A549 (cell line): ENCODE measurements at regions not wholly inside any gene's neighbourhood (a gene's known extent, or its start where the extent isn't known, plus 50 kb on each side); places are given as distances from the start of the nearest gene placed in this dataset.
A peak's percentile ranks its signal among the peaks of the same experiment; 100 is the strongest.

Experiments used
- ATAC-seq, 2 experiments: fragments of 200-7000 bp in 1 of 2; fragments of >200 bp in 1 of 2; cut with Nextera tagmentation in 1 of 2; cut with Tn5 transposase in 1 of 2; 3 replicates each; pipeline versions ENCODE4 v1.8.0 to v1.9.1; 2018 to 2020; ENCODE audit warnings: mild to moderate bottlenecking in 1 of 2, moderate library complexity in 1 of 2
- CTCF ChIA-PET: fragments of 300-600 bp; sonication (Branson Sonifier 250); formaldehyde crosslinking; extraction: SDS; loops from one replicate; lab custom pipeline; 2021; ENCODE audit warnings: antibody characterized with exemption, inconsistent platforms; lab: Yijun Ruan, JAX
- POLR2A ChIA-PET: fragments of 350-600 bp; formaldehyde crosslinking; extraction: SDS; loops from one replicate; lab custom pipeline; 2021; ENCODE audit warnings: antibody characterized with exemption, inconsistent platforms; lab: Yijun Ruan, JAX
- DNase-seq, 2 experiments: peaks; one replicate each; pipeline versions ENCODE4 v3.0.0 to v3.0.0-alpha.2; 2011 to 2016; ENCODE audit warnings: low read depth in 1 of 2, low spot score in 1 of 2
- FAIRE-seq: peaks from 2 replicates; lab custom pipeline; 2011; peaks lifted over from hg19 to GRCh38; lab: Jason Lieb, UNC
- H3K27ac ChIP-seq, 2 experiments: fragments of >200 bp; sonication (Bioruptor Twin); formaldehyde crosslinking; 3 replicates each; pipeline ENCODE4 v1.5.1; 2016 to 2017
- H3K4me1 ChIP-seq: fragments of >200 bp; sonication (Bioruptor Twin); formaldehyde crosslinking; 3 replicates; pipeline ENCODE4 v1.6.1; 2016
- H3K4me2 ChIP-seq: fragments of >200 bp; sonication (Bioruptor Twin); formaldehyde crosslinking; 3 replicates; pipeline ENCODE4 v1.6.1; 2016
- H3K4me3 ChIP-seq: fragments of >200 bp; sonication (Bioruptor Twin); formaldehyde crosslinking; 3 replicates; pipeline ENCODE4 v1.5.1; 2016
- H3K9me3 ChIP-seq: fragments of >200 bp; sonication (Bioruptor Twin); formaldehyde crosslinking; 3 replicates; pipeline ENCODE4 v1.6.1; 2016
- BHLHE40 ChIP-seq: IDR thresholded peaks from 2 replicates; pipeline ENCODE4 v1.6.1; 2012; ENCODE audit warnings: low read depth, low read length, inconsistent platforms
- CHD2 ChIP-seq: fragments of 150-350 bp; IDR thresholded peaks from 2 replicates; pipeline ENCODE4 v1.6.1; 2014; ENCODE audit warnings: low read length; ENCODE audit not compliant: partially characterized antibody
- ESRRA ChIP-seq: fragments of 150-350 bp; IDR thresholded peaks from 2 replicates; pipeline ENCODE4 v1.6.1; 2014; ENCODE audit warnings: mild to moderate bottlenecking, low read length, borderline replicate concordance
- FOSB ChIP-seq: fragments of 250-450 bp; sonication (Bioruptor Pico); IDR thresholded peaks from 2 replicates; pipeline ENCODE4 v1.5.0; 2020; ENCODE audit warnings: mild to moderate bottlenecking, moderate library complexity
- HOXB5 ChIP-seq: fragments of 250-450 bp; sonication (Bioruptor Pico); IDR thresholded peaks from 2 replicates; pipeline ENCODE4 v1.5.0; 2020; ENCODE audit warnings: mild to moderate bottlenecking, moderate library complexity
- JUNB ChIP-seq: fragments of >200 bp; sonication (Bioruptor Twin); formaldehyde crosslinking; IDR thresholded peaks from 2 replicates; pipeline ENCODE4 v1.6.1; 2016
- KDM5A ChIP-seq: fragments of 200-600 bp; sonication (generic); IDR thresholded peaks from 2 replicates; pipeline ENCODE4 v1.6.1; 2016; ENCODE audit warnings: antibody characterized with exemption, mild to moderate bottlenecking
- MYC ChIP-seq: IDR thresholded peaks from 2 replicates; pipeline ENCODE4 v1.6.1; 2012; ENCODE audit warnings: mild to moderate bottlenecking, inconsistent platforms, low read length, improper control_type of control experiment, borderline replicate concordance
- NFE2L2 ChIP-seq: fragments of 150-350 bp; conservative IDR thresholded peaks from 2 replicates; pipeline ENCODE4 v1.6.1; 2014; ENCODE audit warnings: low read length
- NPAS2 ChIP-seq: fragments of 250-450 bp; sonication (Bioruptor Pico); IDR thresholded peaks from 2 replicates; pipeline ENCODE4 v1.8.0; 2022; ENCODE audit warnings: mild to moderate bottlenecking, moderate library complexity, borderline replicate concordance
- NR3C1 ChIP-seq: fragments of >200 bp; sonication (Bioruptor Twin); formaldehyde crosslinking; IDR thresholded peaks from 3 replicates; pipeline ENCODE4 v1.6.1; 2017
- POLR2AphosphoS2 ChIP-seq: conservative IDR thresholded peaks from 2 replicates; pipeline ENCODE4 v1.6.1; 2012; ENCODE audit warnings: low read length, improper control_type of control experiment, inconsistent platforms
- RAD21 ChIP-seq, 2 experiments: fragments of >200 bp in 1 of 2; sonication (Bioruptor Twin) in 1 of 2; formaldehyde crosslinking in 1 of 2; IDR thresholded peaks in 1 of 2; conservative IDR thresholded peaks in 1 of 2; 2 replicates in 1 of 2; 3 replicates in 1 of 2; pipeline ENCODE4 v1.6.1; 2012 to 2018; ENCODE audit warnings: inconsistent platforms in 1 of 2
- RARB ChIP-seq: fragments of 250-450 bp; sonication (Bioruptor Pico); IDR thresholded peaks from 2 replicates; pipeline ENCODE4 v1.8.0; 2021; ENCODE audit warnings: mild to moderate bottlenecking, moderate library complexity
- SREBF2 ChIP-seq: fragments of 450-650 bp; IDR thresholded peaks from 2 replicates; pipeline ENCODE4 v1.6.1; 2014; ENCODE audit warnings: mild to moderate bottlenecking, moderate library complexity
- TFCP2L1 ChIP-seq: fragments of 250-450 bp; sonication (Bioruptor Pico); IDR thresholded peaks from 2 replicates; pipeline ENCODE4 v1.5.0; 2021; ENCODE audit warnings: mild to moderate bottlenecking
- TP53 ChIP-seq: fragments of 250-450 bp; sonication (Bioruptor Pico); IDR thresholded peaks from 2 replicates; pipeline ENCODE4 v1.5.0; 2021; ENCODE audit warnings: mild to moderate bottlenecking, moderate library complexity
- ZFP36 ChIP-seq: fragments of 450-650 bp; IDR thresholded peaks from 2 replicates; pipeline ENCODE4 v1.6.1; 2014; ENCODE audit warnings: borderline replicate concordance; ENCODE audit not compliant: partially characterized antibody
- ZSCAN20 ChIP-seq: fragments of 250-450 bp; sonication (Bioruptor Pico); IDR thresholded peaks from 2 replicates; pipeline ENCODE4 v1.8.0; 2022; ENCODE audit warnings: mild to moderate bottlenecking, moderate library complexity
- WGBS: methylation state at CpG from one replicate; pipeline ENCODE4 v1.1.6; 2017; ENCODE audit errors: missing lambda C conversion rate; 5-methylcytosine and 5-hydroxymethylcytosine counted together
- TF ChIP-seq, protein P1 (sequence below): fragments of >200 bp; sonication (Bioruptor Twin); formaldehyde crosslinking; IDR thresholded peaks from 3 replicates; pipeline ENCODE4 v1.6.1; 2016
- TF ChIP-seq, protein P2 (sequence below): IDR thresholded peaks from 2 replicates; pipeline ENCODE4 v1.6.1; 2012; ENCODE audit warnings: low read depth, borderline replicate concordance
- TF ChIP-seq, protein P3 (sequence below): fragments of 250-450 bp; sonication (Bioruptor Pico); IDR thresholded peaks from 2 replicates; pipeline ENCODE4 v1.5.0; 2020; ENCODE audit warnings: low read depth, mild to moderate bottlenecking, moderate library complexity
- TF ChIP-seq, protein P4 (sequence below): fragments of >200 bp; sonication (Bioruptor Twin); formaldehyde crosslinking; IDR thresholded peaks from 2 replicates; pipeline ENCODE4 v1.6.1; 2016
- TF ChIP-seq, protein P5 (sequence below): fragments of >200 bp; sonication (Bioruptor Twin); formaldehyde crosslinking; IDR thresholded peaks from 3 replicates; pipeline ENCODE4 v1.5.1; 2016

DNA sequence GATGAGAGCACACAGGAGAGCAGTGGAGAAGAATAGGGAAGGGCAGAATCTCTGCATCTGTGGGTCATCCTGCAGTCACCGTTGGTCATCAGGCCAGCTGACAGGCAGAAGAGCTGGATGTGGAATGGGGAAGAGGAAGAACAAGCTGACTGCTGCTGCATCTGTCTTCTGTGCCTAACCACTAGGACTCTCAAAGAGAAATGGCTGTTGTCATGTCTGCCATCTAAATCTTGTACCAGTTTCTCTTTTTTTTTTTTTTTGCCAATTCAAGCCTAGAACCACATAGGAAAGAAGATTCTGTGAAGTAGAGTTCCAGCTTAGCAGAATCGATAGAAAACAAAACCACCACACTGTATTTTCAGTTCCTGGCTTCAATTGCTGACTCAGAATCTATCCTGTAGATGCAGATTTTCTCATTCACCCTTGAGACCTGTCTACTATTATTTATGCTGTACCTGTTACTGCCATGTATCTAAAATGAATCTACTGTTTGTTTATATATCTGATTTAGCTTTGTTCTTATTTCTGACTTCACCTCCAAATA lies 421.9 kb upstream of the PRICKLE1 start:
- TF ChIP-seq, protein P1, sequence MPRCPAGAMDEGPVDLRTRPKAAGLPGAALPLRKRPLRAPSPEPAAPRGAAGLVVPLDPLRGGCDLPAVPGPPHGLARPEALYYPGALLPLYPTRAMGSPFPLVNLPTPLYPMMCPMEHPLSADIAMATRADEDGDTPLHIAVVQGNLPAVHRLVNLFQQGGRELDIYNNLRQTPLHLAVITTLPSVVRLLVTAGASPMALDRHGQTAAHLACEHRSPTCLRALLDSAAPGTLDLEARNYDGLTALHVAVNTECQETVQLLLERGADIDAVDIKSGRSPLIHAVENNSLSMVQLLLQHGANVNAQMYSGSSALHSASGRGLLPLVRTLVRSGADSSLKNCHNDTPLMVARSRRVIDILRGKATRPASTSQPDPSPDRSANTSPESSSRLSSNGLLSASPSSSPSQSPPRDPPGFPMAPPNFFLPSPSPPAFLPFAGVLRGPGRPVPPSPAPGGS, result no peak
- TF ChIP-seq SREBF2, result no peak
- TF ChIP-seq JUNB, result no peak
- no peak for TF ChIP-seq CHD2
- no peak for TF ChIP-seq KDM5A
- TF ChIP-seq, protein P2, sequence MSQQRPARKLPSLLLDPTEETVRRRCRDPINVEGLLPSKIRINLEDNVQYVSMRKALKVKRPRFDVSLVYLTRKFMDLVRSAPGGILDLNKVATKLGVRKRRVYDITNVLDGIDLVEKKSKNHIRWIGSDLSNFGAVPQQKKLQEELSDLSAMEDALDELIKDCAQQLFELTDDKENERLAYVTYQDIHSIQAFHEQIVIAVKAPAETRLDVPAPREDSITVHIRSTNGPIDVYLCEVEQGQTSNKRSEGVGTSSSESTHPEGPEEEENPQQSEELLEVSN, result no peak
- POLR2A ChIA-PET, result no interaction called here
- Histone ChIP-seq H3K9me3 (peaks cover 4% of the 10 kb centered on the region; the same call in 1 of the 3 replicates), H3K27ac (no peak overlapping the region), H3K4me3 (no peak overlapping the region), H3K4me1 (no peaks in the 10 kb centered on the region), H3K4me2 (no peak overlapping the region)
- WGBS, result 7% methylated on average over 2 of the region's 2 CpGs
- FAIRE-seq (no peak), ATAC-seq (no peak), DNase-seq (no peak)
- CTCF ChIA-PET, result interaction anchor here (1.7 kb wide), 1 partner anchor 10 kb away, joined by 5 read pairs; no protein-coding TSS in a partner anchor

DNA sequence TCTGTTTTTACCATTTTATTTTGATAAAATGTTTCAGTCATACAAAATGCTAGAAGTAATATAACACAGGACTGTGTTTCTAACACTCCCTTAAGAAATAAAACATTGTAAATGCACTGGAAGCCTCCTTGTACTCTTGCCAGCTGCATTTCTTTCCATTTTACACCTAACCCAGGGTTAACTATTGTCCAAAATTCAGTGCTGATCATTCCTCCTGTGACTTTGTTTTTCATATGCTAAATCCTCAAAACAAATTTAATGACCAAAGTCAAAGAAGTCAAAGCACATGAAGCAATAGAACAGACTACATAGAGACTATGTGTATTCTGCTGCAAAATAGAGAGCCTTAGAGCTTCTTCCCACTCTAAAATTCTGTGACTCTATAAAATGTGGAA lies 420.3 kb upstream of the PRICKLE1 start:
- no peak for DNase-seq
- Histone ChIP-seq H3K4me2 (no peak overlapping the region), H3K4me1 (no peaks in the 10 kb centered on the region), H3K4me3 (no peak overlapping the region), H3K27ac (no peak overlapping the region), H3K9me3 (no peaks in the 10 kb centered on the region)
- peak; percentile 56 for FAIRE-seq
- ChIA-PET POLR2A (no interaction called here), CTCF (interaction anchor here (1.7 kb wide), 1 partner anchor 9 kb away, joined by 5 read pairs; no protein-coding TSS in a partner anchor)
- no peak for ATAC-seq
- TF ChIP-seq ESRRA, result no peak
- no peak for TF ChIP-seq FOSB
- TF ChIP-seq TP53 (CRISPR knock-in tag), result no peak
- no peak for TF ChIP-seq NR3C1
- TF ChIP-seq POLR2AphosphoS2, result no peak
- TF ChIP-seq, protein P3, sequence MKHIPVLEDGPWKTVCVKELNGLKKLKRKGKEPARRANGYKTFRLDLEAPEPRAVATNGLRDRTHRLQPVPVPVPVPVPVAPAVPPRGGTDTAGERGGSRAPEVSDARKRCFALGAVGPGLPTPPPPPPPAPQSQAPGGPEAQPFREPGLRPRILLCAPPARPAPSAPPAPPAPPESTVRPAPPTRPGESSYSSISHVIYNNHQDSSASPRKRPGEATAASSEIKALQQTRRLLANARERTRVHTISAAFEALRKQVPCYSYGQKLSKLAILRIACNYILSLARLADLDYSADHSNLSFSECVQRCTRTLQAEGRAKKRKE (CRISPR knock-in tag), result no peak
- no peak for TF ChIP-seq HOXB5 (CRISPR knock-in tag)
- no peak for TF ChIP-seq NFE2L2

DNA sequence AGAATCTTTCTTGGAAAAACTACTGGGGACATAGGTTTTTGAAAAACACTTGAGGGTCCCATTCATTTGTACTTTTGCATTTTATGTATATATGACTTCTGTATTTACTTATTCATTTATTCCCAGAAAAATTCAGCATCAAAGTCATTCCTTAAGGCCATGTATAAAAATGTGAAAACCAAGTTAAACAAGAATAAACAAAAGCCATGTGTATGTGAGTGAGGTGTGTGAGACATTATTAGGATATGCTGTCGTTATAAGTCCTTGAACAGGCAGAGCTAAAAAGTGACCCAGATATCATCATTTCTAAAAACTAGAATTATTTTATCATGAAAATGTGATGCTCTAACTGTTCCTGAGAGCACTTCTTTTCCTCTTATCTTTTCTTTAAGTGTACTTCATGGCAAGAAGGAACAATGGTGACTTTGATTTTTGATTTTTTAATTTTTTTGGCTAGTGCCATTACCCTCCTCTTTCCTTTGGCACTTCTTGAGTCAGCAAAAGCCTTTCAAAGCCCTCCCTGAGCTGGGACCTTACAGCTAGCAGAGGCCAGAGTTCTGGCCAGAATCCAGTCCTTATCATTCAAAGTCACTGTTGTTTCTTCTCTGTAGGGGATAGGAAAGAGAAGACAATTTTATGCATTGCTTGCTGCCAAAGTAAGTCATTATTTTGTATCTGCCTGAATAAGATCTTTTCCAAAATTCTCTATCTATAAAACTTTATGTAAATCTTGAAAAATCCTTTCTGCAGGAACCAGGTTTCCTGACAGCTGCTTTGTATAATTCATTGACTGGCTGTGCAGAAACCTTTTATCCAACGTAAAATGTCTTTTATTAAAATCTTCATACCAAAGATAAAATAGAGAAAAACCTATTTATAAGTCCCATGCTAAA lies 419.7 kb upstream of the PRICKLE1 start:
- FAIRE-seq, result peak; percentile 72
- DNase-seq, result no peak
- Histone ChIP-seq H3K4me2 (no peak overlapping the region), H3K27ac (no peak overlapping the region), H3K4me3 (no peak overlapping the region), H3K4me1 (no peaks in the 10 kb centered on the region), H3K9me3 (no peaks in the 10 kb centered on the region)
- TF ChIP-seq HOXB5 (CRISPR knock-in tag) (no peak), ZFP36 (no peak), TFCP2L1 (CRISPR knock-in tag) (no peak), MYC (no peak), RAD21 (conservative IDR thresholded peaks at IDR 0.05 in 1 of 2, IDR thresholded peaks at IDR 0.05 in 1 of 2) (no peak), BHLHE40 (no peak), RARB (CRISPR knock-in tag) (no peak), NPAS2 (CRISPR knock-in tag) (no peak), ZSCAN20 (CRISPR knock-in tag) (no peak)
- TF ChIP-seq, protein P4, sequence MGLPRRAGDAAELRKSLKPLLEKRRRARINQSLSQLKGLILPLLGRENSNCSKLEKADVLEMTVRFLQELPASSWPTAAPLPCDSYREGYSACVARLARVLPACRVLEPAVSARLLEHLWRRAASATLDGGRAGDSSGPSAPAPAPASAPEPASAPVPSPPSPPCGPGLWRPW, result no peak
- TF ChIP-seq, protein P5, sequence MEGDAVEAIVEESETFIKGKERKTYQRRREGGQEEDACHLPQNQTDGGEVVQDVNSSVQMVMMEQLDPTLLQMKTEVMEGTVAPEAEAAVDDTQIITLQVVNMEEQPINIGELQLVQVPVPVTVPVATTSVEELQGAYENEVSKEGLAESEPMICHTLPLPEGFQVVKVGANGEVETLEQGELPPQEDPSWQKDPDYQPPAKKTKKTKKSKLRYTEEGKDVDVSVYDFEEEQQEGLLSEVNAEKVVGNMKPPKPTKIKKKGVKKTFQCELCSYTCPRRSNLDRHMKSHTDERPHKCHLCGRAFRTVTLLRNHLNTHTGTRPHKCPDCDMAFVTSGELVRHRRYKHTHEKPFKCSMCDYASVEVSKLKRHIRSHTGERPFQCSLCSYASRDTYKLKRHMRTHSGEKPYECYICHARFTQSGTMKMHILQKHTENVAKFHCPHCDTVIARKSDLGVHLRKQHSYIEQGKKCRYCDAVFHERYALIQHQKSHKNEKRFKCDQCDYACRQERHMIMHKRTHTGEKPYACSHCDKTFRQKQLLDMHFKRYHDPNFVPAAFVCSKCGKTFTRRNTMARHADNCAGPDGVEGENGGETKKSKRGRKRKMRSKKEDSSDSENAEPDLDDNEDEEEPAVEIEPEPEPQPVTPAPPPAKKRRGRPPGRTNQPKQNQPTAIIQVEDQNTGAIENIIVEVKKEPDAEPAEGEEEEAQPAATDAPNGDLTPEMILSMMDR, result no peak
- WGBS, result 23% methylated on average over 2 of the region's 2 CpGs
- ChIA-PET CTCF (interaction anchor here (1.3 kb wide), 1 partner anchor 10 kb away, joined by 3 read pairs; no protein-coding TSS in a partner anchor), POLR2A (no interaction called here)
- no peak for ATAC-seq
